Uterus (tissue), 3 donors: ENCODE measurements at regions not wholly inside any gene's neighbourhood (a gene's known extent, or its start where the extent isn't known, plus 50 kb on each side); places are given as distances from the start of the nearest gene placed in this dataset.

Experiments used
- DNase-seq, 2 donors: peaks; one replicate each; pipeline ENCODE4 v3.0.0-alpha.2; 2019 to 2020
- H3K27ac ChIP-seq, 2 donors: fragments of 200-600 bp; sonication (generic); 1 replicate in 1 of 2; 2 replicates in 1 of 2; pipeline ENCODE4 v1.5.1; 2016 to 2018
- H3K27me3 ChIP-seq, 2 donors: fragments of 200-600 bp; sonication (generic); one replicate each; pipeline ENCODE4 v1.5.1; 2018 to 2019; ENCODE audit warnings: control low read depth in 1 of 2
- H3K36me3 ChIP-seq, 2 donors: fragments of 200-600 bp; sonication (generic); one replicate each; pipeline ENCODE4 v1.5.1; 2019; ENCODE audit warnings: control low read depth in 1 of 2
- H3K4me1 ChIP-seq, 2 donors: fragments of 200-600 bp; sonication (generic); one replicate each; pipeline ENCODE4 v1.5.1; 2018 to 2019; ENCODE audit warnings: control low read depth in 1 of 2
- H3K4me3 ChIP-seq, 2 donors: fragments of 200-600 bp; sonication (generic); 1 replicate in 1 of 2; 2 replicates in 1 of 2; pipeline ENCODE4 v1.5.1; 2018 to 2019; ENCODE audit warnings: mild to moderate bottlenecking in 1 of 2
- H3K9me3 ChIP-seq, 2 donors: fragments of 200-600 bp; sonication (generic); one replicate each; pipeline ENCODE4 v1.5.1; 2019; ENCODE audit warnings: control low read depth in 1 of 2
- CTCF ChIP-seq, 4 experiments: fragments of 200-600 bp in 2 of 4; fragments of 450-650 bp in 2 of 4; sonication (generic) in 2 of 4; IDR thresholded peaks; one replicate each; pipeline ENCODE4 v1.5.1; 2016 to 2019; ENCODE audit warnings: antibody characterized with exemption in 4 of 4, mild to moderate bottlenecking in 2 of 4, moderate library complexity in 1 of 4
- POLR2A ChIP-seq, 2 donors: fragments of 450-650 bp; IDR thresholded peaks; one replicate each; pipeline ENCODE4 v1.6.1; 2016; ENCODE audit warnings: antibody characterized with exemption in 2 of 2, mild to moderate bottlenecking in 1 of 2, moderate library complexity in 1 of 2
- intact Hi-C: fragments of 100-400 bp; cut with DNase I; formaldehyde crosslinking; loops from one replicate; pipeline ENCODE4 v1.15.1; 2023; ENCODE audit warnings: low total_unique reads
- donor health status: DM: yes; HTN: yes; CAD: no.

DNA sequence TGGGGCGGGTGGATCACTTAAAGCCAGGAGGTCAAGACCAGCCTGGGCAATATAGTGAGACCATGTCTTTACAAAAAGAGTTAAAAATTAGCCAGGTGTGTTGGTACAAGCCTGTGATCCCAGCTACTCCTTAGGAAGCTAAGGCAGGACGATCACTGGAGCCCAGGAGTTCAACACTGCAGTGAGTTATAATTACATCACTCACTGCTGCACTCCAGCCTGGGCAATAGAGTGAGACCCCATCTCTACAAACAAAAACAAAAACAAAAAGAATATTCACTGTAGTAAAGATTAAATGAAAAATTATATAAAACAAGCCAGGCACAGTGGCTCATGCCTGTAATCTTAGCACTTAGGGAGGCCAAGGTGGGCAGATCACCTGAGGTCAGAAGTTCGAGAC is 1047.6 kb upstream of the AUTS2 start:
- no peaks in the 10 kb centered on the region for H3K27me3 ChIP-seq
- no peak overlapping the region for H3K4me3 ChIP-seq
- intact Hi-C loops: no loop called here
- H3K4me1 ChIP-seq: no peaks in the 10 kb centered on the region
- H3K36me3 ChIP-seq: no peaks in the 10 kb centered on the region
- no peak for DNase-seq
- H3K27ac ChIP-seq: no peak overlapping the region
- no peaks in the 10 kb centered on the region for H3K9me3 ChIP-seq
- TF ChIP-seq POLR2A (IDR thresholded peaks at IDR 0.05) (no peak), CTCF (IDR thresholded peaks at IDR 0.05) (no peak)

DNA sequence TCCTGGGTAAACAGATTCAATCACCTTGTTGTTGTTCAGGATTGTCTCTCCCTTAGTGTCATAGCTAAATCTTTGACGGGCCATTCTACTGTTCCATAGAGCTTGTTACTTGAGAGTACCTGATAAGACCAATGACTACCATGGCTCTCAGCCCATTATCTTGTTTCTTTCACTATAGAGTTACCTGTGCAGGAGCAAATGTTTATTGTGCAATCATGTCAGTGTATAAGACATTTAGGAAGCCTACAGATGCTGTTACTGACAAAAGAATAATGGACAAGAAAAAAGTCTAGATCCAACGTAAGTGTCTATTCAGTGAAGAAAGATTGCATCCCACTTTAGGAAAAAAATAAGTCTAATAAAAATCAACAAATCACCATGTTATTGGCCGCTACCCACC is 1041.7 kb upstream of the AUTS2 start:
- intact Hi-C loops: no loop called here
- no peaks in the 10 kb centered on the region for H3K27me3 ChIP-seq
- no peak for DNase-seq
- H3K4me3 ChIP-seq: no peak overlapping the region
- TF ChIP-seq POLR2A (IDR thresholded peaks at IDR 0.05) (no peak), CTCF (IDR thresholded peaks at IDR 0.05) (no peak)
- no peaks in the 10 kb centered on the region for H3K9me3 ChIP-seq
- no peaks in the 10 kb centered on the region for H3K36me3 ChIP-seq
- no peaks in the 10 kb centered on the region for H3K4me1 ChIP-seq
- no peak overlapping the region for H3K27ac ChIP-seq

DNA sequence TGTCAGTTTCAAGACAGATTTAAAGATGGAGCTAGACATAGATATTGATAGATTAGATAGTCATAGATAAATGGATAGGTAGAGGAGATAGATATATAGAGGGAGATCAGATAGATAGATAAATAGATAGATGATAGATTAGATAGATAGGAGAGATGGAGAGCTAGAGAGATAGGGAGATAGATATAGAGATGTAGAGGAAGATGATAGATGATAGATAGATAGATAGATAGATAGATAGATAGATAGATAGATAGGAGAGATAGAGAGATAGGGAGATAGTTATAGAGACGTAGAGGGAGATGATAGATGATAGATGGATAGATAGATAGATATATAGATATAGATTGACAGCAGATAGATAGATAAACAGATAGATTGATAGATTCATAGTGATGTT is 1038.8 kb upstream of the AUTS2 start:
- DNase-seq: no peak
- Histone ChIP-seq H3K9me3 (no peaks in the 10 kb centered on the region), H3K4me1 (no peaks in the 10 kb centered on the region), H3K27me3 (no peaks in the 10 kb centered on the region), H3K27ac (no peak overlapping the region), H3K36me3 (no peaks in the 10 kb centered on the region), H3K4me3 (no peak overlapping the region)
- intact Hi-C loops: no loop called here
- TF ChIP-seq CTCF (IDR thresholded peaks at IDR 0.05) (no peak), POLR2A (IDR thresholded peaks at IDR 0.05) (no peak)

DNA sequence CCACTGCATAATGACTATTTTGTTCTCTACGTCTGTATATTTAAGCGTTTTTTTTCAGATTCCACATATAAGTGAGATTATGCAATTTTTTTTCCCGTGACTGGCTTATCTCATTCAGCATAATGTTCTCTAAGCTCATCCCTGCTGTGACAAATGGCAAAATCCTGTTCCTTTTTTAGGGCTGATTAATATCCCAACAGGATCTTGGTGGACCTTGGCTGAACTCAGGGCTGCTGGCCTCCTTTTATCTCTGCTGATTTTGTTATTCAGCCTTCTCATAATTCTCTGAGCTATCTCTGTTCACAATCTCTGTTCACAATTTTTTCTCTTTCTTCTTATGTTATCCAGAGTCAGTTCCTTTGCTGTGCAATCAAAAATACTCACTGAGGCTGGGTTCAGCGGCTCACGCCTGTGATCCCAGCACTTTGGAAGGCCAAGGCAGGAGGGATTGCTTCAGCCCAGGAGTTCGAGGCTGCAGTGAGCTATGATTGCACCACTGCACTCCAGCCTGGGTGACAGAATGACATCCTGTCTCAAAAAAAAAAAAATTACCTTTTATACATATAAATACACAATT is 1035.9 kb upstream of the AUTS2 start:
- H3K27ac ChIP-seq: no peak overlapping the region
- intact Hi-C loops: no loop called here
- TF ChIP-seq POLR2A (IDR thresholded peaks at IDR 0.05) (no peak), CTCF (IDR thresholded peaks at IDR 0.05) (no peak)

DNA sequence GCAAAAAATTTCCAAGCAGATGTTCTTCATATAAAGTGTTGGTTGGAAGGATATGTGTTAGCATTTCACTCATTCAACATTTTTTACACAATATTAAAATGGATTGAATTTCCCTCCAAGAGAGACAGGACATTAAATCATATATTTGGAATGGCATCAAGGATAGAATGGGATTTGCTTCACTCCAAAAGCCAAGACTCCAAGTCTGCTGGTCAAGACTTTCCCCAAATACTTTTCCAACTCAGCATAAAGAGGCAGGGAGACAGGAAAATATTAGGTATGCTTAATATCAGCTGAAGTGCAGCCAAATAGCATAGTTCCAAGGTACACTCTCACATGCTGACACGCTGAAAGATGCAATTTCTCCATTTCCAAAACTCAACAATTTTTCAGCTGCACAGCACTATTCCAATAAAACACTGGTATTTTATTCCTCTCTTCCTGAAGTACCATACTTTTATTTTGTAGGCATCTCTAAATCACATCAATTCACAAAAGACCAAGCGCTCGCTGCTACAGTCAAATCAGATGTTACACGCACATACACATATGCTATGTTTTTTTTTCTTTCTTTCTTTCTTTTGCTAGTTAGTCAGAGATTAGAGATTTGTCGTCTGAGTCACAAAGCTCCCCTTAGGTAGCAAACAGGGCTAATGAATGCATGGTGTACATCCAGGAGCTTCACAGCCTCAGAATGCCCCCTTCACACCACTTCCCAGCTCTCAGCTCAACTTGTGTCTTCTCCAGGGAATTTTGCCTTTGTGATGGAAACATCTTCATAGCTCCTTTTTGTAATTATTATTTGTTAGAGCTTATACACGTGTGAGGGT is 1033.8 kb upstream of the AUTS2 start:
- no peak overlapping the region for H3K27ac ChIP-seq
- no peaks in the 10 kb centered on the region for H3K9me3 ChIP-seq
- no peak for DNase-seq
- H3K4me1 ChIP-seq: no peaks in the 10 kb centered on the region
- no peak for TF ChIP-seq CTCF (IDR thresholded peaks at IDR 0.05)
- no peak for TF ChIP-seq POLR2A (IDR thresholded peaks at IDR 0.05)
- no peak overlapping the region for H3K4me3 ChIP-seq
- intact Hi-C loops: no loop called here
- no peaks in the 10 kb centered on the region for H3K36me3 ChIP-seq
- H3K27me3 ChIP-seq: no peaks in the 10 kb centered on the region

More for the DNA sequence above, 1035.9 kb upstream of the AUTS2 start:
- H3K4me3 ChIP-seq: no peak overlapping the region
- H3K4me1 ChIP-seq: no peaks in the 10 kb centered on the region
- no peak for DNase-seq
- H3K36me3 ChIP-seq: no peaks in the 10 kb centered on the region
- H3K27me3 ChIP-seq: no peaks in the 10 kb centered on the region
- H3K9me3 ChIP-seq: no peaks in the 10 kb centered on the region
